Right ventricle myocardium superior (tissue), 1 donor: ENCODE measurements at regions not wholly inside any gene's neighbourhood (a gene's known extent, or its start where the extent isn't known, plus 50 kb on each side); places are given as distances from the start of the nearest gene placed in this dataset.
"Not testable (repeated sequence)": the region's sequence is repeated elsewhere in the genome, so short reads cannot be mapped to it uniquely, and the experiment has no call there.

Experiments
- ATAC-seq: fragments of 200-7000 bp; cut with Tn5 transposase; one replicate; pipeline ENCODE4 v1.9.1; 2020; ENCODE audit warnings: mild to moderate bottlenecking; ENCODE audit not compliant: poor library complexity
- DNase-seq: peaks from one replicate; pipeline ENCODE4 v3.0.0-alpha.2; 2020
- intact Hi-C: fragments of 100-400 bp; cut with DNase I; formaldehyde crosslinking; loops from one replicate; pipeline ENCODE4 v1.11.2; 2022
- donor health status: DM: no; HTN: yes; CAD: no; lungs with severe emphysema.

GRCh38 chr6:27777614-27778355, 134.4 kb downstream of the OR2B2 start:
- DNase-seq (no peak), ATAC-seq (no peak)
- intact Hi-C loops: no loop called here

- no peak for DNase-seq
- ATAC-seq: no peak
- intact Hi-C loops: no loop called here
These were observed 135.1 kb downstream of the OR2B2 start for GRCh38 chr6:27777126-27777525.

- intact Hi-C loops: no loop called here
- ATAC-seq (no peak), DNase-seq (no peak)
These were observed 135.7 kb downstream of the OR2B2 start for GRCh38 chr6:27776504-27776903.

- intact Hi-C loops: no loop called here
- no peak for ATAC-seq
- DNase-seq: no peak
These were observed 136.4 kb downstream of the OR2B2 start for GRCh38 chr6:27775796-27776184.

GRCh38 chr6:27775138-27775795, 136.9 kb downstream of the OR2B2 start:
- DNase-seq, ATAC-seq, intact Hi-C loops: not testable (repeated sequence)

GRCh38 chr6:27774264-27774600, 138.0 kb downstream of the OR2B2 start:
- not testable (repeated sequence) for ATAC-seq
- intact Hi-C loops: loop anchor here (5.0 kb wide), 1 partner anchor 123 kb away; no protein-coding TSS in a partner anchor

GRCh38 chr6:27773542-27774263, 138.5 kb downstream of the OR2B2 start:
- ATAC-seq: not testable (repeated sequence)
- peak; percentile 56 for DNase-seq
- intact Hi-C loops: loop anchor here (5.0 kb wide), 1 partner anchor 124 kb away; no protein-coding TSS in a partner anchor

More at GRCh38 chr6:27774264-27774600, 138.0 kb downstream of the OR2B2 start:
- DNase-seq: not testable (repeated sequence)

- intact Hi-C loops: loop anchor here (5.0 kb wide), 1 partner anchor 125 kb away; no protein-coding TSS in a partner anchor
- ATAC-seq: peak; percentile 97
- DNase-seq: peak; percentile 90
These were observed 139.8 kb downstream of the OR2B2 start for GRCh38 chr6:27772261-27773001.

GRCh38 chr6:27771235-27771634, 141.0 kb downstream of the OR2B2 start:
- ATAC-seq: no peak
- intact Hi-C loops: loop anchor here (5.0 kb wide), 1 partner anchor 126 kb away; no protein-coding TSS in a partner anchor

GRCh38 chr6:27770724-27771123, 141.5 kb downstream of the OR2B2 start:
- intact Hi-C loops: loop anchor here (5.0 kb wide), 1 partner anchor 127 kb away; no protein-coding TSS in a partner anchor
- DNase-seq: no peak

More at GRCh38 chr6:27771235-27771634, 141.0 kb downstream of the OR2B2 start:
- no peak for DNase-seq

GRCh38 chr6:27768556-27768955, 143.6 kb downstream of the OR2B2 start:
- ATAC-seq (no peak), DNase-seq (no peak)
- intact Hi-C loops: no loop called here

More at GRCh38 chr6:27770724-27771123, 141.5 kb downstream of the OR2B2 start:
- no peak for ATAC-seq

GRCh38 chr6:27767851-27768250, 144.3 kb downstream of the OR2B2 start:
- ATAC-seq (no peak), DNase-seq (no peak)
- intact Hi-C loops: no loop called here

GRCh38 chr6:27766405-27766804, 145.8 kb downstream of the OR2B2 start:
- no peak for DNase-seq
- no peak for ATAC-seq
- intact Hi-C loops: no loop called here

- DNase-seq (no peak), ATAC-seq (no peak)
- intact Hi-C loops: no loop called here
These were observed 147.1 kb downstream of the OR2B2 start for GRCh38 chr6:27765028-27765590.

- no peak for DNase-seq
- ATAC-seq: no peak
- intact Hi-C loops: no loop called here
These were observed 150.8 kb downstream of the OR2B2 start for GRCh38 chr6:27761391-27761790.

- intact Hi-C loops: no loop called here
- ATAC-seq (no peak), DNase-seq (no peak)
These were observed 151.7 kb downstream of the OR2B2 start for GRCh38 chr6:27760464-27760863.

GRCh38 chr6:27759930-27760329, 152.3 kb downstream of the OR2B2 start:
- intact Hi-C loops: no loop called here
- no peak for DNase-seq
- ATAC-seq: no peak

GRCh38 chr6:27758491-27758890, 153.7 kb downstream of the OR2B2 start:
- intact Hi-C loops: no loop called here
- ATAC-seq (no peak), DNase-seq (no peak)
